ENCODE measurements at regions not wholly inside any gene's neighbourhood (a gene's known extent, or its start where the extent isn't known, plus 50 kb on each side); places are given as distances from the start of the nearest gene placed in this dataset.

- TF ChIP-seq SMC3 (conservative IDR thresholded peaks at IDR 0.05; ENCODE audit: poor library complexity) (no peak), EZH2 (IDR thresholded peaks at IDR 0.05; ENCODE audit: borderline replicate concordance, insufficient read depth, low read length, poor library complexity, severe bottlenecking) (no peak), EP300 (conservative IDR thresholded peaks at IDR 0.05; ENCODE audit: poor library complexity, severe bottlenecking) (no peak), CTCF (IDR thresholded peaks at IDR 0.05; ENCODE audit: poor library complexity, severe bottlenecking) (no peak)
- H3K4me2 ChIP-seq (ENCODE audit: low read length): no peak overlapping the region
- H3K9ac ChIP-seq (ENCODE audit: low read length): no peak overlapping the region
- H3K27ac ChIP-seq (ENCODE audit: low read length): no peak overlapping the region
- no peaks in the 10 kb centered on the region for H3K9me2 ChIP-seq (ENCODE audit: insufficient read depth, low read length)
- H2AFZ ChIP-seq (ENCODE audit: low read depth, low read length): no peak overlapping the region
- H3K27me3 ChIP-seq (ENCODE audit: insufficient read depth, low read depth, low read length): no peaks in the 10 kb centered on the region
- no peaks in the 10 kb centered on the region for H3K9me3 ChIP-seq (ENCODE audit: low read length)
- H3K36me3 ChIP-seq (ENCODE audit: insufficient read depth, low read length): no peaks in the 10 kb centered on the region
- H3K4me3 ChIP-seq (ENCODE audit: low read length): no peak overlapping the region
- H4K20me1 ChIP-seq (ENCODE audit: insufficient read depth): no peaks in the 10 kb centered on the region
- no peaks in the 10 kb centered on the region for H3F3A ChIP-seq (ENCODE audit: insufficient read depth, low read length, poor library complexity, severe bottlenecking)
- no peaks in the 10 kb centered on the region for H3K79me2 ChIP-seq (replicated peaks; ENCODE audit: insufficient read depth, low read length)
Observed at GRCh38 chr5:33277061-33277650, 163.6 kb upstream of the TARS1 start.

- H3K9me2 ChIP-seq (ENCODE audit: insufficient read depth, low read length): no peaks in the 10 kb centered on the region
- no peak overlapping the region for H3K9ac ChIP-seq (ENCODE audit: low read length)
- no peak overlapping the region for H3K4me2 ChIP-seq (ENCODE audit: low read length)
- no peak overlapping the region for H3K4me3 ChIP-seq (ENCODE audit: low read length)
- H3K27ac ChIP-seq (ENCODE audit: low read length): no peak overlapping the region
- TF ChIP-seq TAF1 (IDR thresholded peaks at IDR 0.05; ENCODE audit: low read depth): no peak
- no peak for TF ChIP-seq EZH2 (IDR thresholded peaks at IDR 0.05; ENCODE audit: borderline replicate concordance, insufficient read depth, low read length, poor library complexity, severe bottlenecking)
- TF ChIP-seq MXI1 (conservative IDR thresholded peaks at IDR 0.05; ENCODE audit: poor library complexity, severe bottlenecking): no peak
- TF ChIP-seq CTCF (IDR thresholded peaks at IDR 0.05; ENCODE audit: poor library complexity, severe bottlenecking): no peak
- no peak for TF ChIP-seq POLR2AphosphoS5 (IDR thresholded peaks at IDR 0.05)
- no peak for TF ChIP-seq REST (IDR thresholded peaks at IDR 0.05; ENCODE audit: borderline replicate concordance)
- TF ChIP-seq RAD21 (conservative IDR thresholded peaks at IDR 0.05): no peak
- TF ChIP-seq EP300 (conservative IDR thresholded peaks at IDR 0.05; ENCODE audit: poor library complexity, severe bottlenecking): no peak
- no peak for TF ChIP-seq SMC3 (conservative IDR thresholded peaks at IDR 0.05; ENCODE audit: poor library complexity)
- no peaks in the 10 kb centered on the region for H3F3A ChIP-seq (ENCODE audit: insufficient read depth, low read length, poor library complexity, severe bottlenecking)
- H4K20me1 ChIP-seq (ENCODE audit: insufficient read depth): no peaks in the 10 kb centered on the region
- H3K36me3 ChIP-seq (ENCODE audit: insufficient read depth, low read length): no peaks in the 10 kb centered on the region
- no peaks in the 10 kb centered on the region for H3K27me3 ChIP-seq (ENCODE audit: insufficient read depth, low read depth, low read length)
- H2AFZ ChIP-seq (ENCODE audit: low read depth, low read length): no peak overlapping the region
- H3K79me2 ChIP-seq (replicated peaks; ENCODE audit: insufficient read depth, low read length): no peaks in the 10 kb centered on the region
- no peaks in the 10 kb centered on the region for H3K9me3 ChIP-seq (ENCODE audit: low read length)
Observed at GRCh38 chr5:33281431-33281843, 159.3 kb upstream of the TARS1 start.

Measured in neural cell (in vitro differentiated cells).